Testis (tissue), 2 donors: ENCODE measurements at regions not wholly inside any gene's neighbourhood (a gene's known extent, or its start where the extent isn't known, plus 50 kb on each side); places are given as distances from the start of the nearest gene placed in this dataset.

ENCODE experiments used
- DNase-seq: peaks from one replicate; pipeline ENCODE4 v3.0.0-alpha.2; 2019
- H3K27ac ChIP-seq, 2 donors: fragments of 200-600 bp; sonication (generic); one replicate each; pipeline ENCODE4 v1.5.1; 2019
- H3K27me3 ChIP-seq: fragments of 200-600 bp; sonication (generic); one replicate; pipeline ENCODE4 v1.5.1; 2019
- H3K36me3 ChIP-seq: fragments of 200-600 bp; sonication (generic); one replicate; pipeline ENCODE4 v1.5.1; 2017; ENCODE audit warnings: low read depth; ENCODE audit errors: missing control alignments
- H3K4me1 ChIP-seq: fragments of 200-600 bp; sonication (generic); one replicate; pipeline ENCODE4 v1.5.1; 2019
- H3K4me3 ChIP-seq, 2 donors: fragments of 200-600 bp; sonication (generic); one replicate each; pipeline ENCODE4 v1.5.1; 2017 to 2019
- H3K9me3 ChIP-seq: fragments of 200-600 bp; sonication (generic); one replicate; pipeline ENCODE4 v1.5.1; 2017
- POLR2A ChIP-seq: fragments of 450-650 bp; IDR thresholded peaks from one replicate; pipeline ENCODE4 v1.6.1; 2017; ENCODE audit warnings: antibody characterized with exemption, mild to moderate bottlenecking, moderate library complexity
- WGBS, 2 donors: methylation state at CpG; one replicate each; pipeline ENCODE4 v1.1.5; 2018; 5-methylcytosine and 5-hydroxymethylcytosine counted together
- intact Hi-C: fragments of 100-400 bp; cut with DNase I; formaldehyde crosslinking; loops from one replicate; pipeline ENCODE4 v1.15.1; 2023; ENCODE audit warnings: low total_unique reads
- TF ChIP-seq, protein P1 (sequence below), 3 experiments: fragments of 450-650 bp in 2 of 3; fragments of 200-600 bp in 1 of 3; sonication (generic) in 1 of 3; IDR thresholded peaks; one replicate each; pipeline ENCODE4 v1.5.1; 2016 to 2019; ENCODE audit warnings: antibody characterized with exemption in 3 of 3, mild to moderate bottlenecking in 2 of 3, moderate library complexity in 1 of 3

DNA sequence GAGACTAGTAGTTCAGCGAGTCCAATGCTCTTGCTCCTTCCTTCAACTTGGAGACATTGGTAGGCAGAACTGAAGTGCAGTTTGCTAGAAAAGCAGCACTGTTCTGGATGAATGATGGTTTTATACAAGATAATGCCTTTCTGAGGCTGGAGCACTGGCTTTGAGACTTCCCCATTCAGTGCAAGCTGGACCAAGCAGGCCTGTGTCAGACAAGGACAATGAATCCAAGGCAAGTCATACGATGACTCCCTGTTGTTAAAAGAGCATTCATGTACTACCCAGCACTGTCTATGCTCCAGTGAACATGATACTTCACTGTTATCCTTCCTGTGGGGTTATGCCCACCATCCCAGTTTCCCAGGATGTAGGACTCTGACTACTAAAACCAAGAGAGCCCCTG is 242.3 kb upstream of the RAG2 start:
- 81 to 84% methylated on average over 2 of the region's 2 CpGs for WGBS, 2 donors
- no peak for TF ChIP-seq POLR2A
- TF ChIP-seq, protein P1, sequence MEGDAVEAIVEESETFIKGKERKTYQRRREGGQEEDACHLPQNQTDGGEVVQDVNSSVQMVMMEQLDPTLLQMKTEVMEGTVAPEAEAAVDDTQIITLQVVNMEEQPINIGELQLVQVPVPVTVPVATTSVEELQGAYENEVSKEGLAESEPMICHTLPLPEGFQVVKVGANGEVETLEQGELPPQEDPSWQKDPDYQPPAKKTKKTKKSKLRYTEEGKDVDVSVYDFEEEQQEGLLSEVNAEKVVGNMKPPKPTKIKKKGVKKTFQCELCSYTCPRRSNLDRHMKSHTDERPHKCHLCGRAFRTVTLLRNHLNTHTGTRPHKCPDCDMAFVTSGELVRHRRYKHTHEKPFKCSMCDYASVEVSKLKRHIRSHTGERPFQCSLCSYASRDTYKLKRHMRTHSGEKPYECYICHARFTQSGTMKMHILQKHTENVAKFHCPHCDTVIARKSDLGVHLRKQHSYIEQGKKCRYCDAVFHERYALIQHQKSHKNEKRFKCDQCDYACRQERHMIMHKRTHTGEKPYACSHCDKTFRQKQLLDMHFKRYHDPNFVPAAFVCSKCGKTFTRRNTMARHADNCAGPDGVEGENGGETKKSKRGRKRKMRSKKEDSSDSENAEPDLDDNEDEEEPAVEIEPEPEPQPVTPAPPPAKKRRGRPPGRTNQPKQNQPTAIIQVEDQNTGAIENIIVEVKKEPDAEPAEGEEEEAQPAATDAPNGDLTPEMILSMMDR (IDR thresholded peaks at IDR 0.05), result no peak
- no peaks in the 10 kb centered on the region for H3K4me1 ChIP-seq
- no peaks in the 10 kb centered on the region for H3K36me3 ChIP-seq
- H3K4me3 ChIP-seq, result no peak overlapping the region
- H3K9me3 ChIP-seq, result no peaks in the 10 kb centered on the region
- no peak for DNase-seq
- H3K27ac ChIP-seq, result no peak overlapping the region
- intact Hi-C loops, result no loop called here
- no peaks in the 10 kb centered on the region for H3K27me3 ChIP-seq

GRCh38 chr11:36837831-36838437 is 239.9 kb upstream of the RAG2 start:
- no peak for TF ChIP-seq POLR2A
- TF ChIP-seq, protein P1 (IDR thresholded peaks at IDR 0.05), result no peak
- H3K4me1 ChIP-seq, result no peaks in the 10 kb centered on the region
- no peak overlapping the region for H3K27ac ChIP-seq
- H3K27me3 ChIP-seq, result no peaks in the 10 kb centered on the region
- no peaks in the 10 kb centered on the region for H3K36me3 ChIP-seq
- intact Hi-C loops, result no loop called here
- WGBS, 2 donors, result 67 to 78% methylated on average over 1 of the region's 1 CpG
- no peak for DNase-seq
- H3K9me3 ChIP-seq, result no peaks in the 10 kb centered on the region
- no peak overlapping the region for H3K4me3 ChIP-seq

GRCh38 chr11:36825251-36825650 is 227.2 kb upstream of the RAG2 start:
- DNase-seq, result no peak
- intact Hi-C loops, result no loop called here

GRCh38 chr11:36824349-36824748 is 226.3 kb upstream of the RAG2 start:
- H3K36me3 ChIP-seq, result no peaks in the 10 kb centered on the region
- no peak overlapping the region for H3K4me3 ChIP-seq
- H3K4me1 ChIP-seq, result no peaks in the 10 kb centered on the region
- TF ChIP-seq POLR2A, result no peak
- TF ChIP-seq, protein P1 (IDR thresholded peaks at IDR 0.05), result no peak
- WGBS, 2 donors, result 82 to 92% methylated on average over 1 of the region's 1 CpG
- intact Hi-C loops, result no loop called here
- no peaks in the 10 kb centered on the region for H3K27me3 ChIP-seq
- no peaks in the 10 kb centered on the region for H3K9me3 ChIP-seq
- H3K27ac ChIP-seq, result no peak overlapping the region
- no peak for DNase-seq

More at GRCh38 chr11:36825251-36825650, 227.2 kb upstream of the RAG2 start:
- H3K9me3 ChIP-seq, result no peaks in the 10 kb centered on the region
- H3K27me3 ChIP-seq, result no peaks in the 10 kb centered on the region
- no peak overlapping the region for H3K4me3 ChIP-seq
- TF ChIP-seq, protein P1 (IDR thresholded peaks at IDR 0.05), result no peak
- TF ChIP-seq POLR2A, result no peak
- no peak overlapping the region for H3K27ac ChIP-seq
- 72 to 76% methylated on average over 10 of the region's 10 CpGs for WGBS, 2 donors
- no peaks in the 10 kb centered on the region for H3K36me3 ChIP-seq
- no peaks in the 10 kb centered on the region for H3K4me1 ChIP-seq

DNA sequence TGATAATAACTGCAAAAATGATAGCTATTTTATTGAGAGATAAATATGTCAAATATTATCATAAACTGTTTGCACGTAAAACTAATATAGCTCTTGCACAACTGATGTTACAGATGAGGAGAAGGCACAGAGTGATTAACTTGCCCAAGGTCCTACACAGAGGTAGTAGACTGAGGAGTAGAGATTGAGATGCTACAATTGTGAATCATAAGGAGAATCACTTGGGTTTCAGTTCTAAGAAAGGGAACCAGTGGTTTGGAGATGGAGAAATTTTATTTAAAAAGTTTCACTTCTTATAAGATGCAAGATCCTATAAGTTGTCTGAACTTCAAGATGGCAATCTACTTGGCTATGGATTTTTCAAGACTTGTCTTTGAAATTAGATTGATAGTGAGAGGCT is 224.8 kb upstream of the RAG2 start:
- Histone ChIP-seq H3K36me3 (no peaks in the 10 kb centered on the region), H3K27ac (no peak overlapping the region), H3K27me3 (no peaks in the 10 kb centered on the region), H3K9me3 (no peaks in the 10 kb centered on the region), H3K4me1 (no peaks in the 10 kb centered on the region), H3K4me3 (no peak overlapping the region)
- intact Hi-C loops, result no loop called here
- WGBS, 2 donors, result 92 to 94% methylated on average over 1 of the region's 1 CpG
- TF ChIP-seq POLR2A, result no peak
- TF ChIP-seq, protein P1 (IDR thresholded peaks at IDR 0.05), result no peak
- no peak for DNase-seq
